ENCODE measurements at regions not wholly inside any gene's neighbourhood (a gene's known extent, or its start where the extent isn't known, plus 50 kb on each side); places are given as distances from the start of the nearest gene placed in this dataset.

DNA sequence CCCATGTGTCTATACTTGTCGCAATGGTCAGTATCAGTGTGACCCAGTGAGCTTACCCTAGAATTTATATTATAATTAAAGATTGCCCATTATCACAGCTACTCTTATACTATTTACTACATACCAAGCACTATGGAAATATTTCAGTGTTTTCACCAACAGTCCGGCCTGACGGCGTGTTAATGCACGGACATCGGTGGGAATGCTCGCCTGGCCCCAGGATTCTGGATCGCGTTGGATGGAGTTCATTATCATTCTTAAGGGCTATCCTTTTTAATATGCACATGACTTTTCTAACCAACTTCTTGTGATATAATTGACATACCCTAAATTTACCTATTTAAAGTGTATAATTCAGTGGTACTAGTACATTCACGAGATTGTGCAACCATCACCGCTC is 51.8 kb upstream of the AFDN start:
- TF ChIP-seq POLR2A (IDR thresholded peaks at IDR 0.05) (no peak), CTCF (IDR thresholded peaks at IDR 0.05) (no peak)
